BJ (cell line): ENCODE measurements at regions not wholly inside any gene's neighbourhood (a gene's known extent, or its start where the extent isn't known, plus 50 kb on each side); places are given as distances from the start of the nearest gene placed in this dataset.

Source experiments
- CTCF ChIA-PET: fragments of 350-600 bp; formaldehyde crosslinking; extraction: SDS; loops from one replicate; lab custom pipeline; 2021; ENCODE audit warnings: antibody characterized with exemption, inconsistent platforms; lab: Yijun Ruan, JAX
- POLR2A ChIA-PET: fragments of 300-600 bp; sonication (Branson Sonifier 250); formaldehyde crosslinking; extraction: SDS; loops from one replicate; lab custom pipeline; 2021; ENCODE audit warnings: antibody characterized with exemption; lab: Charles Lee
- DNase-seq: peaks from one replicate; pipeline ENCODE4 v3.0.0-alpha.2; 2011; ENCODE audit warnings: low read depth
- H3K27me3 ChIP-seq: 2 replicates; pipeline ENCODE4 v1.6.0; 2011; ENCODE audit warnings: low read length; ENCODE audit not compliant: control insufficient read depth, insufficient read depth
- H3K36me3 ChIP-seq: 2 replicates; pipeline ENCODE4 v1.5.1; 2011; ENCODE audit warnings: low read length; ENCODE audit not compliant: control insufficient read depth, insufficient read depth
- H3K4me3 ChIP-seq: 2 replicates; pipeline ENCODE4 v1.5.1; 2011; ENCODE audit warnings: low read depth, mild to moderate bottlenecking, control low read depth, low read length
- CTCF ChIP-seq: IDR thresholded peaks from 2 replicates; pipeline ENCODE4 v1.5.1; 2011; ENCODE audit warnings: low read depth, mild to moderate bottlenecking, control low read depth, inconsistent platforms, low read length, moderate library complexity; ENCODE audit not compliant: insufficient read depth

DNA sequence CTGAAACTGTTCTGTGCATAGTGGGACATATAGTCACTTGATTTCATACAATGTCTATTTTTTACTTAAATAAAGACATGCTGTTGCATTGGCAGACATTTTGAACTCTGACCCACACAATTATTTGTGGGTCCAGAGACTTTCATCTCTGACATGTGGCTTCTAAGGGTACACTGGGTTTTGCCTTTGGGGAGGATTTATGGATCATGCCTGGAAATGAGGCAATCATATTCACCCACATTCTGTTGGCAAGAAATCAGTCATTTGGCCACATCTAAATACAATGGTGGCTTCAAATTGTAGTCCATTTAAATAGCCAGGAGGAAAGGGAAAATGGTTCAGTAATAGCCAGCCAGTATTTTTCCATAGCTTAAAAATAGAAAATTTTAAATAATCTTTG lies 238.3 kb upstream of the KLF12 start:
- Histone ChIP-seq H3K36me3 (no peaks in the 10 kb centered on the region), H3K4me3 (no peak overlapping the region), H3K27me3 (no peaks in the 10 kb centered on the region)
- ChIA-PET POLR2A (no interaction called here), CTCF (interaction anchor here (1.2 kb wide), 1 partner anchor 847 kb away, joined by 3 read pairs; no protein-coding TSS in a partner anchor)
- no peak for DNase-seq
- no peak for TF ChIP-seq CTCF

DNA sequence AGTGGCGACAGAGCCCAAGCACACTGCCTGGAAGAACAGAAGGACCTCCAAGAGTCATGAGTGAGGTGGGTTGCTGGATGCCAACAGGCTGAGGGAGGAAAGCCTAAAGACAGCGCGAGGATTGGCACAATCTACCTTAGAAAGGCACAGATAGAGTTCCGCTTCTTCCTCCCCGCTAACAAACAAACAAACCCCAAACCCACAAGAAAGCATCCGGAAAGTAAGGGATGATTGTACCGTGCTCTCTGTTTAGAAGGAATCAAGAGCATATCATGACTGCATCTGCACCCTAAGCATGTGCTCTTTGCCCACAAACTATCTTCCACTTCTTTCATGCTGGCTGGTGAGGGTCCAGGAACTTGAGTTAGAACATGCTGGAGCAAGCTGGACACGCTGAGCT lies 233.0 kb upstream of the KLF12 start:
- CTCF ChIA-PET: no interaction called here
- TF ChIP-seq CTCF: no peak
- no peak for DNase-seq

DNA sequence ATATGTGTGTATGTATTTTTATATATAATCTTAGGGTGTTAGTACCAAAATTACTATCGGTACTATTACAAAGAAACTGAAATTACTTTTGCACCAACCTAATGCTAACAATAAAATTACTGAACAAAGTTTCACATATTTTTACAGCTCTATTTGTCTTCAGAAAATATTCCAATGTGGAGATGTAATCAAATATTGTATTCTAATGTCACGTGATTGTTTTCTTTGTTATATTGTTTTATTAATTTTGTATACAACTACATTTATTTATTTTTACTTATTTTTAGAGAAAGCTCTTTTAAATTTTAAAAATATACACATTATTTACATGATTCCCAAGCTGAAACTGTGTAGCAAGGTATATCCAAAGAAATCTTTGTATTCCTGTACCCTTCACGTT lies 227.1 kb upstream of the KLF12 start:
- H3K4me3 ChIP-seq: no peak overlapping the region
- no peak for DNase-seq
- no peak for TF ChIP-seq CTCF
- ChIA-PET CTCF (no interaction called here), POLR2A (no interaction called here)
- H3K27me3 ChIP-seq: no peaks in the 10 kb centered on the region
- H3K36me3 ChIP-seq: no peaks in the 10 kb centered on the region

More for the DNA sequence above, 233.0 kb upstream of the KLF12 start:
- Histone ChIP-seq H3K4me3 (no peak overlapping the region), H3K36me3 (no peaks in the 10 kb centered on the region), H3K27me3 (no peaks in the 10 kb centered on the region)
- POLR2A ChIA-PET: interaction anchor here (0.7 kb wide), 1 partner anchor 236 kb away, joined by 3 read pairs; no protein-coding TSS in a partner anchor

- Histone ChIP-seq H3K4me3 (no peak overlapping the region), H3K27me3 (no peaks in the 10 kb centered on the region), H3K36me3 (no peaks in the 10 kb centered on the region)
- POLR2A ChIA-PET: no interaction called here
- no peak for DNase-seq
- CTCF ChIA-PET: no interaction called here
- TF ChIP-seq CTCF: no peak
Measured at GRCh38 chr13:74346960-74347359, 212.8 kb upstream of the KLF12 start.

- Histone ChIP-seq H3K4me3 (no peak overlapping the region), H3K27me3 (no peaks in the 10 kb centered on the region), H3K36me3 (no peaks in the 10 kb centered on the region)
- ChIA-PET CTCF (no interaction called here), POLR2A (no interaction called here)
- DNase-seq: no peak
- no peak for TF ChIP-seq CTCF
Measured at GRCh38 chr13:74338341-74338740, 204.1 kb upstream of the KLF12 start.
